Lung (tissue), 11 donors: ENCODE measurements at regions not wholly inside any gene's neighbourhood (a gene's known extent, or its start where the extent isn't known, plus 50 kb on each side); places are given as distances from the start of the nearest gene placed in this dataset.

Experiments used
- ATAC-seq: fragments of 200-7000 bp; cut with Tn5 transposase; one replicate; pipeline ENCODE4 v1.9.1; 2020; ENCODE audit warnings: moderate number of reproducible peaks; ENCODE audit not compliant: insufficient read depth, low FRiP score
- DNase-seq, 3 donors: peaks; one replicate each; pipeline ENCODE4 v3.0.0-alpha.2; 2013 to 2017
- H3K27ac ChIP-seq, 2 donors: one replicate each; pipeline ENCODE4 v1.5.1; 2013; ENCODE audit warnings: mild to moderate bottlenecking in 2 of 2, moderate library complexity in 2 of 2, control low read depth in 1 of 2, inconsistent platforms in 1 of 2, low read depth in 1 of 2, low read length in 1 of 2
- H3K27me3 ChIP-seq, 3 donors: one replicate each; pipeline ENCODE4 v1.5.1; 2013; ENCODE audit warnings: low read length in 2 of 3; ENCODE audit not compliant: control insufficient read depth in 3 of 3, insufficient read depth in 3 of 3
- H3K36me3 ChIP-seq, 4 donors: one replicate each; pipeline ENCODE4 v1.5.1; 2013; ENCODE audit warnings: low read length in 4 of 4, mild to moderate bottlenecking in 1 of 4, moderate library complexity in 1 of 4; ENCODE audit not compliant: control insufficient read depth in 4 of 4, insufficient read depth in 4 of 4
- H3K4me1 ChIP-seq, 5 donors: one replicate each; pipeline ENCODE4 v1.5.1; 2013; ENCODE audit warnings: low read length in 5 of 5, mild to moderate bottlenecking in 2 of 5, moderate library complexity in 1 of 5; ENCODE audit not compliant: control insufficient read depth in 5 of 5, insufficient read depth in 5 of 5
- H3K4me3 ChIP-seq: one replicate; pipeline ENCODE4 v1.5.1; 2013; ENCODE audit warnings: mild to moderate bottlenecking, control low read depth, moderate library complexity
- H3K9ac ChIP-seq, 2 donors: one replicate each; pipeline ENCODE4 v1.5.1; 2013; ENCODE audit warnings: low read length in 2 of 2, control low read depth in 1 of 2; ENCODE audit not compliant: insufficient read depth in 1 of 2
- H3K9me3 ChIP-seq, 4 donors: one replicate each; pipeline ENCODE4 v1.5.1; 2013; ENCODE audit warnings: low read length in 3 of 4, mild to moderate bottlenecking in 1 of 4, moderate library complexity in 1 of 4; ENCODE audit not compliant: control insufficient read depth in 4 of 4, insufficient read depth in 3 of 4
- WGBS, 2 donors: extraction: QIAGEN DNeasy Blood & Tissue Kit; methylation state at CpG; one replicate each; pipeline ENCODE4 v1.1.7; 2013; 5-methylcytosine and 5-hydroxymethylcytosine counted together
- TF ChIP-seq, protein P1 (sequence below): IDR thresholded peaks from 2 replicates; pipeline ENCODE4 v1.5.1; 2012; ENCODE audit warnings: mild to moderate bottlenecking; ENCODE audit errors: control extremely low read depth, extremely low read depth
- donor health status: control.
- donor health status: control.
- donor health status: Bipolar disorder and iron deficiency.
- donor health status: healthy.
- donor health status: DM: yes; HTN: yes; CAD: no.

DNA sequence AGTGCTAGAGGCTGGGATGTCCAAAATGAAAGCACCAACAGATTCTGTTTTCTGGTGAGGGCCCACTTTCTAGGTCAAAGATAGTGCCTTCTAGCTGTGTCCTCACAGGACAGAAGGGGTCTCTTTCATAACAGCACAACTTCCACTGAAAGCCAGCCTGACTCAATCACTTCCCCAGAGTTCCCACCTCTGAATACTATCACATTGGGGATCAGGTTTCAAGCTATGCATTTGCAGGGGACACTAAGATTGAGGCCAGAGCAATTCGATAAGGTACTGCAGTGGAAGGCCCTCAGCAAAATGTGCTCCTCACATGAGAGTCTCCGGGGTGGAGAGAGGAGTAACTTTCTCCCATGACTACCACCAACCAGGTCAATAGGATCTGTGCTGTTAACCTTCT is 1501.5 kb downstream of the EFNB2 start:
- TF ChIP-seq, protein P1, sequence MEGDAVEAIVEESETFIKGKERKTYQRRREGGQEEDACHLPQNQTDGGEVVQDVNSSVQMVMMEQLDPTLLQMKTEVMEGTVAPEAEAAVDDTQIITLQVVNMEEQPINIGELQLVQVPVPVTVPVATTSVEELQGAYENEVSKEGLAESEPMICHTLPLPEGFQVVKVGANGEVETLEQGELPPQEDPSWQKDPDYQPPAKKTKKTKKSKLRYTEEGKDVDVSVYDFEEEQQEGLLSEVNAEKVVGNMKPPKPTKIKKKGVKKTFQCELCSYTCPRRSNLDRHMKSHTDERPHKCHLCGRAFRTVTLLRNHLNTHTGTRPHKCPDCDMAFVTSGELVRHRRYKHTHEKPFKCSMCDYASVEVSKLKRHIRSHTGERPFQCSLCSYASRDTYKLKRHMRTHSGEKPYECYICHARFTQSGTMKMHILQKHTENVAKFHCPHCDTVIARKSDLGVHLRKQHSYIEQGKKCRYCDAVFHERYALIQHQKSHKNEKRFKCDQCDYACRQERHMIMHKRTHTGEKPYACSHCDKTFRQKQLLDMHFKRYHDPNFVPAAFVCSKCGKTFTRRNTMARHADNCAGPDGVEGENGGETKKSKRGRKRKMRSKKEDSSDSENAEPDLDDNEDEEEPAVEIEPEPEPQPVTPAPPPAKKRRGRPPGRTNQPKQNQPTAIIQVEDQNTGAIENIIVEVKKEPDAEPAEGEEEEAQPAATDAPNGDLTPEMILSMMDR = no peak

DNA sequence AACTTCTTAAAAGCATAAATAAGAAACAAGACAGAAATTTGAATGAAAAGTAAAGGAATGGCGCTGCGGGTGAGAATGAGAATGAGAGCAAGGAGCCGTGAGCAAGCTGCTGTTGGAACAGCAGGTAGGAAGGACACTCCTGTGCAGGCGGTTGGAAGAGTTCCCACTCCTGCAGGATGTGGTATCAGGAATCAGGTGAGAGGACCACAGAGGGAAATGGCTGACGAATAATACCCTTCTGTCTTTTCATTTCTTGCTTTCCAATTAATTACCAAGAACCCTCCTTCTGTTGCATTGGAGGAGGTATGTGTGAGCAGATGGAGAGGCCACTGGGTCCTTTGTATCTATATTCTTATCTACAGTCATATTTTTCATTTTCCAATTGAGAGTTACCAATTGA is 1504.2 kb downstream of the EFNB2 start:
- ATAC-seq (no peak), DNase-seq (no peak)
- H3K4me1 ChIP-seq = no peaks in the 10 kb centered on the region
- no peak overlapping the region for H3K4me3 ChIP-seq
- no peaks in the 10 kb centered on the region for H3K36me3 ChIP-seq
- no peak overlapping the region for H3K9ac ChIP-seq
- no peak overlapping the region for H3K27ac ChIP-seq
- WGBS, 2 donors = 90 to 94% methylated on average over 5 of the region's 5 CpGs
- no peaks in the 10 kb centered on the region for H3K27me3 ChIP-seq
- H3K9me3 ChIP-seq = no peaks in the 10 kb centered on the region
- TF ChIP-seq, protein P1 = no peak

More for the DNA sequence above, 1501.5 kb downstream of the EFNB2 start:
- DNase-seq (no peak), ATAC-seq (no peak)
- Histone ChIP-seq H3K36me3 (no peaks in the 10 kb centered on the region), H3K27me3 (no peaks in the 10 kb centered on the region), H3K9ac (no peak overlapping the region), H3K4me3 (no peak overlapping the region), H3K27ac (no peak overlapping the region), H3K9me3 (no peaks in the 10 kb centered on the region), H3K4me1 (no peaks in the 10 kb centered on the region)
- WGBS, 2 donors = 90 to 96% methylated on average over 2 of the region's 2 CpGs

DNA sequence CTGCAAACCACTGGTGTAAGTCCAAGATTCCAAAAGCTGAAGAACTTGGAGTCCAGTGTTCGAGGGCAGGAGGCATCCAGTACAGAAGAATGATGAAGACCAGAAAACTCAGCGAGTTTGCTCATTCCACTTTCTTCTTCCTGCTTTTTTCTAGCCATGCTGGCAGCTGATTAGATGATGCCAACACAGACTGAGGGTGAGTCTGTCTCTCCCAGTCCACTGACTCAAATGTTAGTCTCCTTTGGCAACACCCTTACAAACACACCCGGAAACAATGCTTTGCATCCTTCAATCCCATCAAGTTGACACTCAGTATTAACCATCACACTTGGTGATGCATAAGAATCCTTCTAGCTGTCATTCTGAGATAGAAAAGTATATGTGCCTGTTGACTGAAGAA is 1504.6 kb downstream of the EFNB2 start:
- no peaks in the 10 kb centered on the region for H3K9me3 ChIP-seq
- ATAC-seq (no peak), DNase-seq (no peak)
- H3K27me3 ChIP-seq = no peaks in the 10 kb centered on the region
- TF ChIP-seq, protein P1 = no peak
- no peak overlapping the region for H3K27ac ChIP-seq
- H3K4me3 ChIP-seq = no peak overlapping the region
- WGBS, 2 donors = 89 to 94% methylated on average over 3 of the region's 3 CpGs
- no peak overlapping the region for H3K9ac ChIP-seq
- H3K36me3 ChIP-seq = no peaks in the 10 kb centered on the region
- H3K4me1 ChIP-seq = no peaks in the 10 kb centered on the region

DNA sequence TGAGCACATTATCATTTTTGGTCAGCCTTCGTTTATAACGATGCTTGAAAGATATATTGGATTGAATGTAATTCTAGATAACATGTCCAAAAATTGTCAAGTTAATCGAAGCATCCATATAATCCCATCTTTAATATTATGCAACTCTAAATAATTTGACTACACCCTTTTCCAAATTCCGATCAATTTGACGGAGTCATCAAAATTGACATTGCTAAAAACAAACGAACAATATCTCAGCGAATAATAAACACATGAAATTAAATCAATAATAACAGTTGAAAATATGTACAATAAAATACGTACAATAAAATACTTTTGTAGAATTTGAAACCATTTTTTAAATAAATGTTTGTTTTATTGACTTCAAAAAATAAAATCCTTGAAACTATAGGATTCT is 1516.4 kb downstream of the EFNB2 start:
- H3K27ac ChIP-seq = no peak overlapping the region
- TF ChIP-seq, protein P1 = no peak
- peaks cover 0 to 2% (median 0%) of the 10 kb centered on the region in 4 donors for H3K9me3 ChIP-seq
- WGBS, 2 donors = 95 to 96% methylated on average over 8 of the region's 8 CpGs
- ATAC-seq (no peak), DNase-seq (no peak)
- no peaks in the 10 kb centered on the region for H3K36me3 ChIP-seq
- H3K4me3 ChIP-seq = no peak overlapping the region
- no peaks in the 10 kb centered on the region for H3K27me3 ChIP-seq
- H3K4me1 ChIP-seq = no peaks in the 10 kb centered on the region
- H3K9ac ChIP-seq = no peak overlapping the region
